Keratinocyte (primary cell): ENCODE measurements at regions not wholly inside any gene's neighbourhood (a gene's known extent, or its start where the extent isn't known, plus 50 kb on each side); places are given as distances from the start of the nearest gene placed in this dataset.

Source experiments
- DNase-seq: peaks from one replicate; pipeline ENCODE4 v3.0.0-alpha.2; 2011; ENCODE audit warnings: low read depth, missing footprints, low spot score
- FAIRE-seq: peaks from 2 replicates; lab custom pipeline; 2011; peaks lifted over from hg19 to GRCh38; lab: Jason Lieb, UNC
- H2AFZ ChIP-seq: 2 replicates; pipeline ENCODE4 v1.6.0; 2012; ENCODE audit warnings: low read length, control low read depth, inconsistent platforms; ENCODE audit not compliant: control insufficient read depth
- H3K27ac ChIP-seq: 2 replicates; pipeline ENCODE4 v1.5.1; 2011; ENCODE audit warnings: low read length; ENCODE audit not compliant: control insufficient read depth, insufficient read depth
- H3K27me3 ChIP-seq: 3 replicates; pipeline ENCODE4 v1.6.0; 2011; ENCODE audit warnings: low read length; ENCODE audit not compliant: control insufficient read depth, insufficient read depth; ENCODE audit errors: extremely low read depth
- H3K36me3 ChIP-seq, 2 experiments: 2 replicates in 1 of 2; 3 replicates in 1 of 2; pipeline ENCODE4 v1.5.1; 2011; ENCODE audit warnings: low read length in 2 of 2, mild to moderate bottlenecking in 1 of 2; ENCODE audit not compliant: control insufficient read depth in 2 of 2, insufficient read depth in 2 of 2; ENCODE audit errors: extremely low read depth in 1 of 2
- H3K4me1 ChIP-seq: 3 replicates; pipeline ENCODE4 v1.5.1; 2011; ENCODE audit warnings: low read length; ENCODE audit not compliant: control insufficient read depth, insufficient read depth; ENCODE audit errors: extremely low read depth
- H3K4me2 ChIP-seq: 3 replicates; pipeline ENCODE4 v1.6.0; 2011; ENCODE audit warnings: low read depth, low read length; ENCODE audit not compliant: control insufficient read depth, insufficient read depth; ENCODE audit errors: extremely low read depth
- H3K4me3 ChIP-seq, 3 experiments: fragments of 200-600 bp in 1 of 3; sonication (generic) in 1 of 3; 2 replicates in 2 of 3; 3 replicates in 1 of 3; pipeline ENCODE4 v1.5.1; 2011 to 2016; ENCODE audit warnings: low read length in 3 of 3, mild to moderate bottlenecking in 3 of 3, control low read depth in 2 of 3, inconsistent platforms in 1 of 3, low read depth in 1 of 3, mixed read lengths in 1 of 3, mixed run types in 1 of 3, moderate library complexity in 1 of 3; ENCODE audit not compliant: control insufficient read depth in 2 of 3, insufficient read depth in 2 of 3; ENCODE audit errors: extremely low read depth in 1 of 3
- H3K79me2 ChIP-seq: 2 replicates; pipeline ENCODE4 v1.6.0; 2012; ENCODE audit warnings: low read length; ENCODE audit not compliant: control insufficient read depth, insufficient read depth
- H3K9ac ChIP-seq: 3 replicates; pipeline ENCODE4 v1.6.0; 2011; ENCODE audit warnings: low read length; ENCODE audit not compliant: control insufficient read depth, insufficient read depth; ENCODE audit errors: extremely low read depth
- H3K9me1 ChIP-seq: 3 replicates; pipeline ENCODE4 v1.6.0; 2011; ENCODE audit warnings: low read length; ENCODE audit not compliant: control insufficient read depth, insufficient read depth; ENCODE audit errors: extremely low read depth
- H3K9me3 ChIP-seq: 2 replicates; pipeline ENCODE4 v1.5.1; 2012; ENCODE audit warnings: low read depth, low read length; ENCODE audit not compliant: control insufficient read depth
- H4K20me1 ChIP-seq: 3 replicates; pipeline ENCODE4 v1.6.0; 2011; ENCODE audit warnings: low read length; ENCODE audit not compliant: control insufficient read depth, insufficient read depth; ENCODE audit errors: extremely low read depth
- CTCF ChIP-seq, 3 experiments: IDR thresholded peaks in 1 of 3; conservative IDR thresholded peaks in 1 of 3; optimal IDR thresholded peaks in 1 of 3; 2 replicates in 2 of 3; 3 replicates in 1 of 3; pipeline versions ENCODE3 to v1.5.1; 2011; ENCODE audit warnings: low read length in 3 of 3, mild to moderate bottlenecking in 3 of 3, moderate library complexity in 2 of 3, control low read depth in 1 of 3, inconsistent platforms in 1 of 3; ENCODE audit not compliant: insufficient read depth in 2 of 3; ENCODE audit errors: extremely low read depth in 1 of 3
- EZH2 ChIP-seq: IDR thresholded peaks from one replicate; pipeline ENCODE4 v1.6.1; 2012; ENCODE audit warnings: inconsistent platforms, mild to moderate bottlenecking, low read length, moderate library complexity
- dilution Hi-C: fragments of 300-500 bp; cut with MboI; formaldehyde crosslinking; loops from one replicate; pipeline ENCODE4 v1.7.0; 2020; ENCODE audit warnings: low sequenced_read_pairs; ENCODE audit not compliant: extremely low pct_ligation_motif_present

GRCh38 chr4:145333786-145334185 is 147.9 kb upstream of the SMAD1 start:
- Histone ChIP-seq H3K79me2 (no peaks in the 10 kb centered on the region), H3K9ac (no peak overlapping the region), H3K36me3 (no peaks in the 10 kb centered on the region), H3K9me3 (no peaks in the 10 kb centered on the region), H4K20me1 (no peaks in the 10 kb centered on the region), H3K27ac (no peak overlapping the region), H3K4me2 (no peak overlapping the region), H3K27me3 (no peaks in the 10 kb centered on the region), H3K4me1 (no peaks in the 10 kb centered on the region), H3K9me1 (no peaks in the 10 kb centered on the region), H3K4me3 (no peak overlapping the region), H2AFZ (no peak overlapping the region)
- no peak for TF ChIP-seq CTCF (optimal IDR thresholded peaks at IDR 0.05 in 1 of 3, IDR thresholded peaks at IDR 0.05 in 1 of 3, conservative IDR thresholded peaks at IDR 0.05 in 1 of 3; ENCODE audit: extremely low read depth in 1 of 3, insufficient read depth in 2 of 3, low read length in 3 of 3)
- TF ChIP-seq EZH2, result no peak
- no peak for FAIRE-seq
- dilution Hi-C loops, result no loop called here
- DNase-seq, result no peak

GRCh38 chr4:145326491-145326890 is 146.1 kb upstream of the OTUD4 start:
- peaks cover 3% of the 10 kb centered on the region for H3K4me1 ChIP-seq
- H3K9me1 ChIP-seq, result no peaks in the 10 kb centered on the region
- dilution Hi-C loops, result no loop called here
- H4K20me1 ChIP-seq, result no peaks in the 10 kb centered on the region
- H3K4me3 ChIP-seq, result no peak overlapping the region
- no peaks in the 10 kb centered on the region for H3K27me3 ChIP-seq
- no peaks in the 10 kb centered on the region for H3K79me2 ChIP-seq
- TF ChIP-seq CTCF (optimal IDR thresholded peaks at IDR 0.05 in 1 of 3, IDR thresholded peaks at IDR 0.05 in 1 of 3, conservative IDR thresholded peaks at IDR 0.05 in 1 of 3; ENCODE audit: extremely low read depth in 1 of 3, insufficient read depth in 2 of 3, low read length in 3 of 3), result no peak
- no peak for TF ChIP-seq EZH2
- FAIRE-seq (no peak), DNase-seq (no peak)
- H3K9ac ChIP-seq, result no peak overlapping the region
- no peak overlapping the region for H2AFZ ChIP-seq
- no peaks in the 10 kb centered on the region for H3K36me3 ChIP-seq
- H3K27ac ChIP-seq, result no peak overlapping the region
- H3K9me3 ChIP-seq, result no peaks in the 10 kb centered on the region
- no peak overlapping the region for H3K4me2 ChIP-seq
